IMR-90 (cell line): ENCODE measurements at regions not wholly inside any gene's neighbourhood (a gene's known extent, or its start where the extent isn't known, plus 50 kb on each side); places are given as distances from the start of the nearest gene placed in this dataset.

ENCODE experiments used
- ATAC-seq: fragments of 200-7000 bp; cut with Tn5 transposase; 2 replicates; pipeline ENCODE4 v1.9.1; 2020; ENCODE audit warnings: low read depth, mild to moderate bottlenecking, moderate library complexity
- BruUV-seq: library from RNA; stranded (reverse); fragments of 400-500 nt; replicated peaks from 2 replicates; lab custom pipeline; 2021; lab: Mats Ljungman, UMichigan
- CTCF ChIA-PET: fragments of 300-600 bp; formaldehyde crosslinking; extraction: SDS; loops from one replicate; lab custom pipeline; 2021; ENCODE audit warnings: antibody characterized with exemption; lab: Yijun Ruan, JAX
- POLR2A ChIA-PET: fragments of 300-600 bp; sonication (Branson Sonifier 250); formaldehyde crosslinking; loops from one replicate; lab custom pipeline; 2022; ENCODE audit warnings: antibody characterized with exemption; ENCODE audit not compliant: unreplicated experiment; lab: Charles Lee
- DNase-seq: peaks from one replicate; pipeline ENCODE4 v3.0.0; 2013
- H2AFZ ChIP-seq: replicated peaks from 2 replicates; pipeline ENCODE3; 2013; ENCODE audit warnings: low read length, mild to moderate bottlenecking; ENCODE audit not compliant: poor library complexity
- H2AK5ac ChIP-seq: 2 replicates; pipeline ENCODE4 v1.6.1; 2013; ENCODE audit warnings: low read depth, low read length, inconsistent platforms
- H2AK9ac ChIP-seq: replicated peaks from 2 replicates; pipeline ENCODE3; 2013; ENCODE audit warnings: mild to moderate bottlenecking, low read depth, low read length, moderate library complexity; ENCODE audit not compliant: poor library complexity
- H2BK120ac ChIP-seq: 2 replicates; pipeline ENCODE4 v1.6.1; 2013; ENCODE audit warnings: low read depth, low read length, inconsistent platforms
- H2BK15ac ChIP-seq: 3 replicates; pipeline ENCODE4 v1.6.1; 2013; ENCODE audit warnings: low read depth, low read length, inconsistent platforms
- H2BK20ac ChIP-seq: 2 replicates; pipeline ENCODE4 v1.6.1; 2013; ENCODE audit warnings: low read depth, mild to moderate bottlenecking, inconsistent platforms, low read length, moderate library complexity
- H2BK5ac ChIP-seq: 2 replicates; pipeline ENCODE4 v1.6.1; 2013; ENCODE audit warnings: mild to moderate bottlenecking, low read depth, low read length, inconsistent platforms; ENCODE audit not compliant: poor library complexity, severe bottlenecking
- H3K14ac ChIP-seq: replicated peaks from 2 replicates; pipeline ENCODE4 v1.6.1; 2013; ENCODE audit warnings: low read depth, low read length, inconsistent platforms
- H3K18ac ChIP-seq: 2 replicates; pipeline ENCODE4 v1.6.1; 2013; ENCODE audit warnings: low read depth, low read length, control low read depth
- H3K23ac ChIP-seq: 2 replicates; pipeline ENCODE4 v1.6.1; 2013; ENCODE audit warnings: low read depth, low read length, inconsistent platforms
- H3K27ac ChIP-seq: 2 replicates; pipeline ENCODE4 v1.5.1; 2013; ENCODE audit warnings: mild to moderate bottlenecking, control low read depth, low read length; ENCODE audit not compliant: insufficient read depth
- H3K27me3 ChIP-seq: 2 replicates; pipeline ENCODE4 v1.6.1; 2013; ENCODE audit warnings: low read length; ENCODE audit not compliant: control insufficient read depth, insufficient read depth
- H3K36me3 ChIP-seq: 2 replicates; pipeline ENCODE4 v1.6.1; 2013; ENCODE audit warnings: low read length, mixed read lengths; ENCODE audit not compliant: control insufficient read depth, insufficient read depth
- H3K4ac ChIP-seq: 2 replicates; pipeline ENCODE4 v1.6.1; 2013; ENCODE audit warnings: low read depth, low read length, inconsistent platforms
- H3K4me1 ChIP-seq: 2 replicates; pipeline ENCODE4 v1.6.1; 2013; ENCODE audit warnings: low read length, mixed read lengths; ENCODE audit not compliant: control insufficient read depth, insufficient read depth
- H3K4me2 ChIP-seq: 2 replicates; pipeline ENCODE4 v1.6.1; 2013; ENCODE audit warnings: low read depth, mild to moderate bottlenecking, control low read depth, low read length, moderate library complexity
- H3K4me3 ChIP-seq: 2 replicates; pipeline ENCODE4 v1.5.1; 2013; ENCODE audit warnings: low read depth, mild to moderate bottlenecking, control low read depth, low read length, moderate library complexity; ENCODE audit not compliant: insufficient read depth
- H3K56ac ChIP-seq: 2 replicates; pipeline ENCODE4 v1.6.1; 2013; ENCODE audit warnings: low read length, inconsistent platforms; ENCODE audit not compliant: insufficient read depth; ENCODE audit errors: extremely low read depth
- H3K79me1 ChIP-seq, 2 experiments: 2 replicates each; pipeline ENCODE4 v1.6.1; 2013; ENCODE audit warnings: low read length in 2 of 2, inconsistent platforms in 1 of 2, low read depth in 1 of 2
- H3K9ac ChIP-seq: 2 replicates; pipeline ENCODE4 v1.6.1; 2013; ENCODE audit warnings: low read depth, low read length, control low read depth
- H3K9me1 ChIP-seq: 2 replicates; pipeline ENCODE4 v1.6.1; 2013; ENCODE audit warnings: low read length, inconsistent platforms; ENCODE audit not compliant: insufficient read depth
- H3K9me3 ChIP-seq: 2 replicates; pipeline ENCODE4 v1.6.1; 2013; ENCODE audit warnings: low read length; ENCODE audit not compliant: control insufficient read depth, insufficient read depth
- H4K20me1 ChIP-seq: 2 replicates; pipeline ENCODE4 v1.6.1; 2013; ENCODE audit warnings: low read length, inconsistent platforms; ENCODE audit not compliant: insufficient read depth
- H4K5ac ChIP-seq: 2 replicates; pipeline ENCODE4 v1.6.1; 2013; ENCODE audit warnings: mild to moderate bottlenecking, low read depth, low read length, control low read depth
- H4K8ac ChIP-seq, 2 experiments: 2 replicates each; pipeline ENCODE4 v1.6.1; 2013; ENCODE audit warnings: low read depth in 2 of 2, low read length in 2 of 2, control low read depth in 1 of 2, inconsistent platforms in 1 of 2
- H4K91ac ChIP-seq: 2 replicates; pipeline ENCODE4 v1.6.1; 2013; ENCODE audit warnings: low read depth, low read length, inconsistent platforms; ENCODE audit not compliant: insufficient read depth
- BHLHE40 ChIP-seq: fragments of 150-350 bp; IDR thresholded peaks from 2 replicates; pipeline ENCODE4 v1.6.1; 2016; ENCODE audit warnings: mild to moderate bottlenecking, low read depth, low read length
- CEBPB ChIP-seq: IDR thresholded peaks from 2 replicates; pipeline ENCODE4 v1.6.1; 2012; ENCODE audit warnings: low read depth, low read length, improper control_type of control experiment
- CHD1 ChIP-seq: IDR thresholded peaks from 2 replicates; pipeline ENCODE4 v1.6.1; 2012; ENCODE audit warnings: low read depth, low read length, improper control_type of control experiment
- FOS ChIP-seq: fragments of 150-350 bp; IDR thresholded peaks from 2 replicates; pipeline ENCODE4 v1.6.1; 2016; ENCODE audit warnings: low read depth, low read length
- MAFK ChIP-seq: IDR thresholded peaks from 2 replicates; pipeline ENCODE4 v1.6.1; 2012; ENCODE audit warnings: low read depth, low read length, improper control_type of control experiment
- MAZ ChIP-seq: IDR thresholded peaks from 2 replicates; pipeline ENCODE4 v1.6.1; 2012; ENCODE audit warnings: low read depth, mild to moderate bottlenecking, low read length, improper control_type of control experiment, moderate library complexity, borderline replicate concordance
- MXI1 ChIP-seq: IDR thresholded peaks from 2 replicates; pipeline ENCODE4 v1.6.1; 2012; ENCODE audit warnings: low read depth, mild to moderate bottlenecking, low read length, moderate library complexity, borderline replicate concordance
- NFE2L2 ChIP-seq: fragments of 150-350 bp; IDR thresholded peaks from 2 replicates; pipeline ENCODE4 v1.6.1; 2016; ENCODE audit warnings: low read depth, mild to moderate bottlenecking, low read length
- POLR2A ChIP-seq: IDR thresholded peaks from 2 replicates; pipeline ENCODE4 v1.6.1; 2012; ENCODE audit warnings: mild to moderate bottlenecking, low read depth, low read length
- RAD21 ChIP-seq: IDR thresholded peaks from 2 replicates; pipeline ENCODE4 v1.6.1; 2012; ENCODE audit warnings: low read length, improper control_type of control experiment
- RCOR1 ChIP-seq: IDR thresholded peaks from 2 replicates; pipeline ENCODE4 v1.6.1; 2012; ENCODE audit warnings: mild to moderate bottlenecking, low read length, improper control_type of control experiment; ENCODE audit not compliant: insufficient replicate concordance
- RFX5 ChIP-seq: IDR thresholded peaks from 2 replicates; pipeline ENCODE4 v1.8.0; 2012; ENCODE audit warnings: low read depth, mild to moderate bottlenecking, low read length, moderate library complexity
- SMC3 ChIP-seq: fragments of 150-350 bp; IDR thresholded peaks from 2 replicates; pipeline ENCODE4 v1.6.1; 2016; ENCODE audit warnings: low read depth, mild to moderate bottlenecking, antibody characterized with exemption, low read length, moderate library complexity
- WGBS, 2 experiments: methylation state at CpG; one replicate each; pipeline versions ENCODE4 v1.1.5 to v1.1.7; 2013; ENCODE audit warnings: missing lambda C conversion rate in 2 of 2; ENCODE audit not compliant: insufficient read length in 1 of 2; ENCODE audit errors: extremely low coverage in 2 of 2; 5-methylcytosine and 5-hydroxymethylcytosine counted together
- dilution Hi-C: fragments of 300-500 bp; cut with HindIII; formaldehyde crosslinking; loops from one replicate; pipeline ENCODE4 v1.14.3; 2018; ENCODE audit warnings: low sequenced_read_pairs; ENCODE audit not compliant: unreplicated experiment
- in situ Hi-C: fragments of 300-500 bp; cut with MboI; formaldehyde crosslinking; loops from 3 replicates; pipeline ENCODE4 v1.14.3; 2019; ENCODE audit warnings: low sequenced_read_pairs, inconsistent platforms, mixed read lengths
- intact Hi-C: fragments of 100-400 bp; cut with micrococcal nuclease; formaldehyde crosslinking; loops from 2 replicates; pipeline ENCODE4 v1.10.0; 2022
- TF ChIP-seq, protein P1 (sequence below): conservative IDR thresholded peaks from 2 replicates; pipeline ENCODE4 v1.5.1; 2012; ENCODE audit warnings: mild to moderate bottlenecking, low read depth, low read length, improper control_type of control experiment
- TF ChIP-seq, protein P2 (sequence below): fragments of 150-350 bp; IDR thresholded peaks from 2 replicates; pipeline ENCODE4 v1.6.1; 2016; ENCODE audit warnings: low read depth, mild to moderate bottlenecking, low read length, moderate library complexity, borderline replicate concordance
- TF ChIP-seq, protein P3 (sequence below): fragments of 150-350 bp; IDR thresholded peaks from 2 replicates; pipeline ENCODE4 v1.6.1; 2017; ENCODE audit warnings: mild to moderate bottlenecking, antibody characterized with exemption, low read length, low read depth

DNA sequence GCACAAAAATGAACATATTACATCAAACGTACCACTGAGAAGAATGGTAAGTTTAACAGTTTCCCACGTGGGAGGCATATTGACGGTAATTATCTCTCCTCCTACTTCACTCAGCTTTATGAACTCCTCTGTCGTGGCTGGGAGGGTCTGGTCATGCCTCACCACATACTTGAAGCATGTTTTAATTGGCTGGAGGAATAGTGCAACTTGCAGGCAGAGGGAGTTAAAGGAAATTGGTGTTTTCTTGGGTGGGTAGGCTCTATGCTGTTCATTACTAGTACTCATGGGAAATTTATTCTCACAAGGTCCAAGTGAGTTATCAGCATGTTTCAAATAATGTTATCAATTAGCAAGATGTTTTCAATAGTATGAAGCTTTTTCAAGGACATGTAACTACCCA, 767.0 kb downstream of the PLCL1 start:
- CTCF ChIA-PET, result no interaction called here

More for the DNA sequence above, 767.0 kb downstream of the PLCL1 start:
- Histone ChIP-seq H3K9ac (no peak overlapping the region), H3K4me3 (no peak overlapping the region), H3K79me1 (no peaks in the 10 kb centered on the region), H3K27ac (no peak overlapping the region), H3K4ac (no peak overlapping the region), H3K4me2 (no peak overlapping the region), H3K9me3 (no peaks in the 10 kb centered on the region), H2AFZ (no peak overlapping the region), H3K14ac (no peak overlapping the region), H2AK5ac (no peak overlapping the region), H3K56ac (no peak overlapping the region), H2BK15ac (no peak overlapping the region), H3K4me1 (no peaks in the 10 kb centered on the region), H4K5ac (no peak overlapping the region), H3K27me3 (no peaks in the 10 kb centered on the region), H3K23ac (no peak overlapping the region), H4K8ac (no peak overlapping the region), H2AK9ac (no peak overlapping the region), H4K91ac (no peak overlapping the region), H4K20me1 (no peaks in the 10 kb centered on the region), H3K9me1 (no peaks in the 10 kb centered on the region), H2BK5ac (no peak overlapping the region), H3K36me3 (no peaks in the 10 kb centered on the region), H2BK120ac (no peak overlapping the region), H2BK20ac (no peak overlapping the region), H3K18ac (no peak overlapping the region)
- intact Hi-C loops, result no loop called here
- no TSS peak for BruUV-seq
- no CpG with 5 or more reads among the region's 4 CpGs for WGBS, 2 experiments
- ATAC-seq, result no peak
- dilution Hi-C loops, result no loop called here
- in situ Hi-C loops, result no loop called here
- no peak for DNase-seq
- POLR2A ChIA-PET, result no interaction called here
- TF ChIP-seq, protein P1, sequence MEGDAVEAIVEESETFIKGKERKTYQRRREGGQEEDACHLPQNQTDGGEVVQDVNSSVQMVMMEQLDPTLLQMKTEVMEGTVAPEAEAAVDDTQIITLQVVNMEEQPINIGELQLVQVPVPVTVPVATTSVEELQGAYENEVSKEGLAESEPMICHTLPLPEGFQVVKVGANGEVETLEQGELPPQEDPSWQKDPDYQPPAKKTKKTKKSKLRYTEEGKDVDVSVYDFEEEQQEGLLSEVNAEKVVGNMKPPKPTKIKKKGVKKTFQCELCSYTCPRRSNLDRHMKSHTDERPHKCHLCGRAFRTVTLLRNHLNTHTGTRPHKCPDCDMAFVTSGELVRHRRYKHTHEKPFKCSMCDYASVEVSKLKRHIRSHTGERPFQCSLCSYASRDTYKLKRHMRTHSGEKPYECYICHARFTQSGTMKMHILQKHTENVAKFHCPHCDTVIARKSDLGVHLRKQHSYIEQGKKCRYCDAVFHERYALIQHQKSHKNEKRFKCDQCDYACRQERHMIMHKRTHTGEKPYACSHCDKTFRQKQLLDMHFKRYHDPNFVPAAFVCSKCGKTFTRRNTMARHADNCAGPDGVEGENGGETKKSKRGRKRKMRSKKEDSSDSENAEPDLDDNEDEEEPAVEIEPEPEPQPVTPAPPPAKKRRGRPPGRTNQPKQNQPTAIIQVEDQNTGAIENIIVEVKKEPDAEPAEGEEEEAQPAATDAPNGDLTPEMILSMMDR, result no peak
- TF ChIP-seq MAZ, result no peak
- TF ChIP-seq CEBPB, result no peak
- no peak for TF ChIP-seq RFX5
- no peak for TF ChIP-seq SMC3
- TF ChIP-seq, protein P2, sequence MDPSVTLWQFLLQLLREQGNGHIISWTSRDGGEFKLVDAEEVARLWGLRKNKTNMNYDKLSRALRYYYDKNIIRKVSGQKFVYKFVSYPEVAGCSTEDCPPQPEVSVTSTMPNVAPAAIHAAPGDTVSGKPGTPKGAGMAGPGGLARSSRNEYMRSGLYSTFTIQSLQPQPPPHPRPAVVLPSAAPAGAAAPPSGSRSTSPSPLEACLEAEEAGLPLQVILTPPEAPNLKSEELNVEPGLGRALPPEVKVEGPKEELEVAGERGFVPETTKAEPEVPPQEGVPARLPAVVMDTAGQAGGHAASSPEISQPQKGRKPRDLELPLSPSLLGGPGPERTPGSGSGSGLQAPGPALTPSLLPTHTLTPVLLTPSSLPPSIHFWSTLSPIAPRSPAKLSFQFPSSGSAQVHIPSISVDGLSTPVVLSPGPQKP, result no peak
- TF ChIP-seq FOS, result no peak
- no peak for TF ChIP-seq RCOR1
- TF ChIP-seq, protein P3, sequence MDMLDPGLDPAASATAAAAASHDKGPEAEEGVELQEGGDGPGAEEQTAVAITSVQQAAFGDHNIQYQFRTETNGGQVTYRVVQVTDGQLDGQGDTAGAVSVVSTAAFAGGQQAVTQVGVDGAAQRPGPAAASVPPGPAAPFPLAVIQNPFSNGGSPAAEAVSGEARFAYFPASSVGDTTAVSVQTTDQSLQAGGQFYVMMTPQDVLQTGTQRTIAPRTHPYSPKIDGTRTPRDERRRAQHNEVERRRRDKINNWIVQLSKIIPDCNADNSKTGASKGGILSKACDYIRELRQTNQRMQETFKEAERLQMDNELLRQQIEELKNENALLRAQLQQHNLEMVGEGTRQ, result no peak
- no peak for TF ChIP-seq MAFK
- TF ChIP-seq BHLHE40, result no peak
- TF ChIP-seq MXI1, result no peak
- no peak for TF ChIP-seq CHD1
- no peak for TF ChIP-seq RAD21
- no peak for TF ChIP-seq NFE2L2
- no peak for TF ChIP-seq POLR2A
